ENCODE measurements at regions not wholly inside any gene's neighbourhood (a gene's known extent, or its start where the extent isn't known, plus 50 kb on each side); places are given as distances from the start of the nearest gene placed in this dataset.

- no peaks in the 10 kb centered on the region for H3K9me3 ChIP-seq (ENCODE audit: control insufficient read depth, low read depth, low read length)
- no peak overlapping the region for H2AK5ac ChIP-seq (ENCODE audit: insufficient read length, low read length)
- DNase-seq: no peak
- H3K23me2 ChIP-seq (ENCODE audit: insufficient read length, low read depth, low read length, poor library complexity, severe bottlenecking): no peaks in the 10 kb centered on the region
- H3K23ac ChIP-seq (ENCODE audit: insufficient read length, low read depth, low read length): no peak overlapping the region
- Mint-ChIP-seq H3K36me3 (ENCODE audit: insufficient read depth in 1 of 3, low read depth in 3 of 3) (no peaks in the 10 kb centered on the region), H3K27me3 (ENCODE audit: low read depth) (no peaks in the 10 kb centered on the region; the same call in 1 of the 2 replicates), H3K4me1 (peaks cover 4 to 5% of the 10 kb centered on the region in 2 experiments), H3K4me3 (no peak overlapping the region), H3K9me3 (no peaks in the 10 kb centered on the region), H3K27ac (no peak overlapping the region; a peak in 1 of 7 replicates)
- H2BK120ac ChIP-seq (ENCODE audit: low read depth, low read length, poor library complexity, severe bottlenecking): no peak overlapping the region
- H4K8ac ChIP-seq (replicated peaks; ENCODE audit: insufficient read length, low read depth, low read length): no peak overlapping the region
- no peaks in the 10 kb centered on the region for H3K79me2 ChIP-seq (ENCODE audit: insufficient read depth, low read length)
- no peak overlapping the region for H2BK20ac ChIP-seq (ENCODE audit: low read depth, low read length, poor library complexity, severe bottlenecking)
- no peak overlapping the region for H3K18ac ChIP-seq (ENCODE audit: insufficient read length, low read depth, low read length)
- H3T11ph ChIP-seq (ENCODE audit: low read length): no peak overlapping the region
- H4K20me1 ChIP-seq (ENCODE audit: control insufficient read depth, insufficient read depth, insufficient read length): no peaks in the 10 kb centered on the region
- no CpG with 5 or more reads among the region's 1 CpG for WGBS (ENCODE audit: extremely low coverage, insufficient read length, low lambda C conversion rate)
- no peak overlapping the region for H3K4ac ChIP-seq (ENCODE audit: low read depth, low read length)
- no peak overlapping the region for H2BK12ac ChIP-seq (ENCODE audit: insufficient read length, low read depth, low read length)
- no peak overlapping the region for H3K27ac ChIP-seq (ENCODE audit: insufficient read length, low read depth, low read length)
- H3K4me2 ChIP-seq (ENCODE audit: insufficient read depth, insufficient read length, low read length): no peak overlapping the region
- H3K14ac ChIP-seq (ENCODE audit: insufficient read depth, low read length): no peak overlapping the region
- H2BK15ac ChIP-seq (ENCODE audit: low read depth, low read length): no peak overlapping the region
- H4K91ac ChIP-seq (ENCODE audit: insufficient read length, low read depth, low read length): no peak overlapping the region
- no peak overlapping the region for H2BK5ac ChIP-seq (ENCODE audit: insufficient read length, low read length)
- no peak for TF ChIP-seq CTCF (conservative IDR thresholded peaks at IDR 0.05)
- no peak overlapping the region for H3K9ac ChIP-seq (ENCODE audit: extremely low read depth, insufficient read length, low read length)
- no peak overlapping the region for H4K5ac ChIP-seq (ENCODE audit: insufficient read length, low read depth, low read length)
- no peak overlapping the region for H3K56ac ChIP-seq (ENCODE audit: insufficient read length, low read depth, low read length)
- no peaks in the 10 kb centered on the region for H3K79me1 ChIP-seq (ENCODE audit: insufficient read depth, low read depth, low read length, poor library complexity, severe bottlenecking)
- H2AFZ ChIP-seq (ENCODE audit: low read length): no peak overlapping the region
- no peaks in the 10 kb centered on the region for H3K4me1 ChIP-seq (ENCODE audit: insufficient read depth, low read length)
- no peaks in the 10 kb centered on the region for H3K27me3 ChIP-seq (ENCODE audit: insufficient read depth, low read length)
Observed at GRCh38 chr12:28877854-28878253, 271.2 kb upstream of the FAR2 start.

Measured in H9 (cell line).